ENCODE measurements at regions not wholly inside any gene's neighbourhood (a gene's known extent, or its start where the extent isn't known, plus 50 kb on each side); places are given as distances from the start of the nearest gene placed in this dataset.

- no peak overlapping the region for H3K4me3 ChIP-seq (ENCODE audit: low read depth, low read length)
- DNase-seq (ENCODE audit: low read depth, low spot score), result no peak
- no peak for TF ChIP-seq CTCF (IDR thresholded peaks at IDR 0.05; ENCODE audit: low read depth, low read length)
- in situ Hi-C loops (cut with HindIII; ENCODE audit: low sequenced_read_pairs), result no loop called here
These were observed 101.6 kb upstream of the DPT start for GRCh38 chr1:168830562-168830961.

DNA sequence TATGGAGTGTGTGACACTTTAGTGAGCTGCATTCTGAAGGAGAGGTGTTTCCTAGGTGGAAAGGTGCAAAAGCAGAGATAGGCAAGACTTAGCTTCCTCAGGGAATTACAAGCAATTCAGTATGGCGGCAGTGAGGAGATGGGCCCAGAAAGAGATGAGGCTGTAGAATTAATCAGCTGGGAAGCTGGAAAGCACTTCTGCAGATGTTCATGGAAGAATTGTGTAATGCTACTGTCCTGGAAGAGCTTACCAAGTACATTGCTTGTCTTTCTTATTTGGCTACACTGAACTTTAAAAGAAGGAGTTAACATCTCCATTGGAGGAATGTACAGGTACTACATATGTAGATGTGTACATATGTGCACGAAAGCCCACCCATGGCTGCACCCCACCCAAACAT is 103.7 kb upstream of the DPT start:
- no peak overlapping the region for H3K4me3 ChIP-seq (ENCODE audit: low read depth, low read length)
- DNase-seq (ENCODE audit: low read depth, low spot score), result no peak
- no peak for TF ChIP-seq CTCF (IDR thresholded peaks at IDR 0.05; ENCODE audit: low read depth, low read length)
- in situ Hi-C loops (cut with HindIII; ENCODE audit: low sequenced_read_pairs), result no loop called here

- no peak overlapping the region for H3K4me3 ChIP-seq (ENCODE audit: low read depth, low read length)
- in situ Hi-C loops (cut with HindIII; ENCODE audit: low sequenced_read_pairs), result no loop called here
- no peak for DNase-seq (ENCODE audit: low read depth, low spot score)
- TF ChIP-seq CTCF (IDR thresholded peaks at IDR 0.05; ENCODE audit: low read depth, low read length), result no peak
These were observed 104.4 kb upstream of the DPT start for GRCh38 chr1:168833362-168833761.

DNA sequence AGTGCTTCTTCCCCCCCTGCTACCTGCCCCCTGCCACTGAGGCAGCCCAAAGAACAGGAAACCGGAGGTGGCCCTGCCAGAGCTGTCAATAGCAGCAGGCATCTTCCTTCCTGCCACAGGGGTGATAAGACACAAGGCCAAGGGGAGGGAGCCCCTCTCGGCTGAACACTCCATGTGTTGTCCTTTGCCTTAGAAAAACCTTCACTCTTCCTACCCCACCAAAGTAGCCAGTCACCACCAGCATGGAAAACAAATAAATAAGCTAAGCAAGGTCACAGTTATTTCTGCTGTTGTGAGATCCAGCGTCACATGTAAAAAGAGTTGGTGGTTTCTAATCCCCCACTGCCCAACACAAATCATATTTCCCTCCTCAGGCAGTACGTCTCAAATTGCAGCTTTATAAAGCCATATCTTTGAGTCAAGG is 104.8 kb upstream of the DPT start:
- H3K4me3 ChIP-seq (ENCODE audit: low read depth, low read length), result no peak overlapping the region
- in situ Hi-C loops (cut with HindIII; ENCODE audit: low sequenced_read_pairs), result no loop called here
- TF ChIP-seq CTCF (IDR thresholded peaks at IDR 0.05; ENCODE audit: low read depth, low read length), result no peak
- DNase-seq (ENCODE audit: low read depth, low spot score), result no peak

DNA sequence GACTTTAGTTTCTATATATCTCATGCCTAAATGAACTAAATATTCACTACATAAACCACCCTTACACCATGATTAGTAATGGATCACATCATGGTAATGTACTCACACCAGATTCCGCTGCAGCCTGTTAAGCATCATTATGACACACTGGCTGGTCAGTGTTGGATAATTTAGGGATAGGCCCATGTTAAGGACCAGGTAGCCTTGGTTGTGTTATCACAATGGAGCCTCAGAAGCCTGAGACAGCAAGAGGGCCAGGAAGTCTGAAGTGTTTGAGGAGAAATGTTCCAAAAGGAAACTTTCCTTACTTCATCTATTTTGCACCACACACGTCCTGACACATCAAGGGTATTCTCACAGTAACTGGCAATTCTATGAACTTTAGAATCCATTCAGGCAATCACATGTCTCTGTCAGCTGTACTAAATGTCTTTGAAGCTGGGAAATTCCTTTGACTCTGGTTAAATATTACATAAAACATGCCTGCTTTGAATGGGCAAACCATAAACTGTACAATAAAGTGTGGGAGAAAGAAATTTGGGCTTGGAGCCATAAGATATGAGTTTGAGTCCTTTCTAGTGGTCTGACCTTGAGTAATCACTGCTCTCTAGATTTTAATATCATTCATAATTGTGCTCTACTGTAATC is 105.3 kb upstream of the DPT start:
- in situ Hi-C loops (cut with HindIII; ENCODE audit: low sequenced_read_pairs), result no loop called here
- no peak for TF ChIP-seq CTCF (IDR thresholded peaks at IDR 0.05; ENCODE audit: low read depth, low read length)
- no peak for DNase-seq (ENCODE audit: low read depth, low spot score)
- no peak overlapping the region for H3K4me3 ChIP-seq (ENCODE audit: low read depth, low read length)

- in situ Hi-C loops (cut with HindIII; ENCODE audit: low sequenced_read_pairs), result no loop called here
- DNase-seq (ENCODE audit: low read depth, low spot score), result no peak
- TF ChIP-seq CTCF (IDR thresholded peaks at IDR 0.05; ENCODE audit: low read depth, low read length), result no peak
- no peak overlapping the region for H3K4me3 ChIP-seq (ENCODE audit: low read depth, low read length)
These were observed 106.2 kb upstream of the DPT start for GRCh38 chr1:168835176-168835575.

- DNase-seq (ENCODE audit: low read depth, low spot score), result no peak
- no peak for TF ChIP-seq CTCF (IDR thresholded peaks at IDR 0.05; ENCODE audit: low read depth, low read length)
- no peak overlapping the region for H3K4me3 ChIP-seq (ENCODE audit: low read depth, low read length)
- in situ Hi-C loops (cut with HindIII; ENCODE audit: low sequenced_read_pairs), result no loop called here
These were observed 106.8 kb upstream of the DPT start for GRCh38 chr1:168835791-168836190.
